ENCODE measurements at regions not wholly inside any gene's neighbourhood (a gene's known extent, or its start where the extent isn't known, plus 50 kb on each side); places are given as distances from the start of the nearest gene placed in this dataset.

- Histone ChIP-seq H3K4me3 (no peak overlapping the region), H3K36me3 (replicated peaks in 1 of 2) (no peaks in the 10 kb centered on the region), H3K4me1 (replicated peaks in 1 of 2) (peaks cover 1 to 27% of the 10 kb centered on the region in 2 donors), H3K27me3 (no peaks in the 10 kb centered on the region), H3K9me3 (replicated peaks in 1 of 3) (no peaks in the 10 kb centered on the region), H3K27ac (no peak overlapping the region)
- intact Hi-C loops (cut with DNase I): no loop called here
- TF ChIP-seq, protein P1, sequence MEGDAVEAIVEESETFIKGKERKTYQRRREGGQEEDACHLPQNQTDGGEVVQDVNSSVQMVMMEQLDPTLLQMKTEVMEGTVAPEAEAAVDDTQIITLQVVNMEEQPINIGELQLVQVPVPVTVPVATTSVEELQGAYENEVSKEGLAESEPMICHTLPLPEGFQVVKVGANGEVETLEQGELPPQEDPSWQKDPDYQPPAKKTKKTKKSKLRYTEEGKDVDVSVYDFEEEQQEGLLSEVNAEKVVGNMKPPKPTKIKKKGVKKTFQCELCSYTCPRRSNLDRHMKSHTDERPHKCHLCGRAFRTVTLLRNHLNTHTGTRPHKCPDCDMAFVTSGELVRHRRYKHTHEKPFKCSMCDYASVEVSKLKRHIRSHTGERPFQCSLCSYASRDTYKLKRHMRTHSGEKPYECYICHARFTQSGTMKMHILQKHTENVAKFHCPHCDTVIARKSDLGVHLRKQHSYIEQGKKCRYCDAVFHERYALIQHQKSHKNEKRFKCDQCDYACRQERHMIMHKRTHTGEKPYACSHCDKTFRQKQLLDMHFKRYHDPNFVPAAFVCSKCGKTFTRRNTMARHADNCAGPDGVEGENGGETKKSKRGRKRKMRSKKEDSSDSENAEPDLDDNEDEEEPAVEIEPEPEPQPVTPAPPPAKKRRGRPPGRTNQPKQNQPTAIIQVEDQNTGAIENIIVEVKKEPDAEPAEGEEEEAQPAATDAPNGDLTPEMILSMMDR (IDR thresholded peaks at IDR 0.05): no peak
- no peak for TF ChIP-seq POLR2A (IDR thresholded peaks at IDR 0.05)
- DNase-seq: no peak
- WGBS, 4 donors: 65 to 87% (median 73%) methylated on average over 4 of the region's 4 CpGs
Measured at GRCh38 chr16:79712276-79712675, 111.7 kb upstream of the MAF start.

DNA sequence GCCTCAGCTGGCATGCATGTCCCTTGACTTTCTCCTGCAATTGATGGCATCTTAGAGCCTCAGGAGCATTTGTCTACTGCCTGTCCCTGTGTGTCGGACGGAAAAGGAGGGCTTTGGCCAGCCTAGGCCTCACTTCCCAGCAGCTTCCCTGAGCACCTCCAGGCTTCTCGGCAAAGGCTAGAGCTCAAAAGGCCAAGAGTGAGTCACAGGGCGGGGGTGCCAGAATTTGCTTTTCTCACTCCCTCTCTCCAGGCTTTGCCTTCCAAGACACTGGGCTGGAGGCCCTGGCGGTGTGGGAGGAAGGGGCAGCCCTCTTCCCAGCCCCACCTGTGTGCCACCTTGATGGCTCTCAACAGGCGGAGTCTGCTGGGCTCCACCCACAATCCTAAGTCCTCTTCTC lies 107.3 kb upstream of the MAF start:
- no peaks in the 10 kb centered on the region for H3K4me1 ChIP-seq (replicated peaks in 1 of 2)
- peak in 6 of 7 donors; percentile 30 to 74 (median 66) for DNase-seq
- intact Hi-C loops (cut with DNase I): no loop called here
- no peak overlapping the region for H3K4me3 ChIP-seq
- 71 to 79% (median 75%) methylated on average over 6 of the region's 6 CpGs for WGBS, 4 donors
- no peaks in the 10 kb centered on the region for H3K27me3 ChIP-seq
- H3K9me3 ChIP-seq (replicated peaks in 1 of 3): no peaks in the 10 kb centered on the region
- no peaks in the 10 kb centered on the region for H3K36me3 ChIP-seq (replicated peaks in 1 of 2)
- peak overlapping the region in 1 of 5 donors; percentile 25 for H3K27ac ChIP-seq
- TF ChIP-seq POLR2A (IDR thresholded peaks at IDR 0.05): no peak

GRCh38 chr16:79703066-79703465 lies 102.5 kb upstream of the MAF start:
- WGBS, 4 donors: 75 to 95% (median 92%) methylated on average over 1 of the region's 1 CpG

GRCh38 chr16:79698341-79698753 lies 97.8 kb upstream of the MAF start:
- 66 to 77% (median 71%) methylated on average over 5 of the region's 5 CpGs for WGBS, 4 donors
- Histone ChIP-seq H3K27me3 (no peaks in the 10 kb centered on the region), H3K4me1 (replicated peaks in 1 of 2) (no peaks in the 10 kb centered on the region), H3K9me3 (replicated peaks in 1 of 3) (no peaks in the 10 kb centered on the region), H3K36me3 (replicated peaks in 1 of 2) (no peaks in the 10 kb centered on the region), H3K27ac (peak overlapping the region in 1 of 5 donors; percentile 63), H3K4me3 (no peak overlapping the region)
- TF ChIP-seq POLR2A (IDR thresholded peaks at IDR 0.05): no peak
- TF ChIP-seq, protein P1 (IDR thresholded peaks at IDR 0.05): no peak
- peak in 6 of 7 donors; percentile 17 to 71 (median 37) for DNase-seq
- intact Hi-C loops (cut with DNase I): no loop called here

More at GRCh38 chr16:79703066-79703465, 102.5 kb upstream of the MAF start:
- no peaks in the 10 kb centered on the region for H3K36me3 ChIP-seq (replicated peaks in 1 of 2)
- intact Hi-C loops (cut with DNase I): no loop called here
- H3K9me3 ChIP-seq (replicated peaks in 1 of 3): no peaks in the 10 kb centered on the region
- no peak overlapping the region for H3K27ac ChIP-seq
- no peak overlapping the region for H3K4me3 ChIP-seq
- TF ChIP-seq, protein P1 (IDR thresholded peaks at IDR 0.05): no peak
- no peak for TF ChIP-seq POLR2A (IDR thresholded peaks at IDR 0.05)
- H3K4me1 ChIP-seq (replicated peaks in 1 of 2): no peaks in the 10 kb centered on the region
- H3K27me3 ChIP-seq: no peaks in the 10 kb centered on the region
- no peak for DNase-seq

GRCh38 chr16:79697562-79698112 lies 97.1 kb upstream of the MAF start:
- intact Hi-C loops (cut with DNase I): no loop called here
- no peak overlapping the region for H3K27ac ChIP-seq
- DNase-seq: no peak

More at GRCh38 chr16:79697562-79698112, 97.1 kb upstream of the MAF start:
- H3K4me3 ChIP-seq: no peak overlapping the region
- H3K9me3 ChIP-seq (replicated peaks in 1 of 3): no peaks in the 10 kb centered on the region
- H3K27me3 ChIP-seq: no peaks in the 10 kb centered on the region
- no peak for TF ChIP-seq POLR2A (IDR thresholded peaks at IDR 0.05)
- TF ChIP-seq, protein P1 (IDR thresholded peaks at IDR 0.05): no peak
- no peaks in the 10 kb centered on the region for H3K36me3 ChIP-seq (replicated peaks in 1 of 2)
- no peaks in the 10 kb centered on the region for H3K4me1 ChIP-seq (replicated peaks in 1 of 2)
